ENCODE measurements at regions not wholly inside any gene's neighbourhood (a gene's known extent, or its start where the extent isn't known, plus 50 kb on each side); places are given as distances from the start of the nearest gene placed in this dataset.

DNA sequence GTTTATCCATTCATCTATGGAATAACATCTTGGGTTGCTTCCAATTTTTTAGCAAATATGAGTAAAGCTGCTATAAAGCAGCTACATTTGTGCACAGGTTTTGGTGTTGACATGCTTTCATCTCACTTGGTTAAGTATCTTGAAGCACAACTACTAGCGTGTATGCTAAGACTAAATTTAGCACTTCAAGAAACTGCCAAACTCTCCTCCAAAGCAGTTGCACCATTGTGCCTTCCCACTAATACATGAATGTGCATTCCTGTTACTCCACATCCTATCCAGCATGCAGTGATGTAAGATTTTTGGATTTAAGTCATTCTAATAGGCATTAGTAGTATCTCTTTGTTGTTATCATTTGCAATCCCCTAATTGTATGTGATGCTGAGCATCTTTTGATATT is 230.7 kb downstream of the KCNA4 start:
- no peak for FAIRE-seq
- DNase-seq (ENCODE audit: insufficient read length, low spot score), result no peak

DNA sequence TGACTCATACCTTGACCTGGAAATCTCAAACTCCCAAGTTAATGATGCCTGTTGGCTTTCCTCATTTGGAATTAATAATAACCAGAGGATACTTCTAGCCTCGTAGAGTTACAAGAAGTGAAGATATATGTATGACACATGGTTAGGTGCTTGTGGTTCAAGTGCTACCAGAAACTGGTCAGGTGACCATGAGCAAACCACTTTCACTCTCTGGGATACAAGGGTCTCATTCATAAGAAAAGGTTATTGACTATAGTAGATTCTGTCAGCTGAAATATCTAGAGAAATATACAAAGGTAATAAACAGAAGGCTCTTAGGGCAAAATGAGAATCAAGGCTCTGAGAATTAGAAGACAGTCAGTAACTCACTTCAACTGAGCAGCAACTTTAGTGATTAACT is 233.3 kb downstream of the KCNA4 start:
- no peak for DNase-seq (ENCODE audit: insufficient read length, low spot score)
- TF ChIP-seq CTCF (IDR thresholded peaks at IDR 0.05; ENCODE audit: insufficient read depth, missing control alignments), result no peak
- no peak for FAIRE-seq

More for the DNA sequence above, 230.7 kb downstream of the KCNA4 start:
- no peak for TF ChIP-seq CTCF (IDR thresholded peaks at IDR 0.05; ENCODE audit: insufficient read depth, missing control alignments)

DNA sequence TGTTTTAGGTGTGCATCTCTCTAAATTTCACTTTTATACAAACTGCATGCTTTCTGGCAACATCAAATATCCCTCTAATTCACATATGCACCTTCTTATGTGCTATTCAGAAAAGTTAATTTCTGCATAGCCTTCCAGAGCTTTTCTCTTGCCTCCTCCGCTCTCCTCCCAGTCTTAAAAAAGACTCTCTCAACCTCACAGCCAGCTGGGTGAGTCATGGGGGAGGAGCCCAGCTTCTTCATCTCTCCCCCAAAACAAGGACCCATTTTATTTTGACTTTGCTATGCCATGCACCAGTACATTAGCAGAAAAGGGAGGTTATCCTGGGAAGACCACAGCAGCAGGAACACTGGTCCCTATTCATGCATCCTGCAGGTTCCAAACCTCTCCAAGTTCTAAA is 234.4 kb downstream of the KCNA4 start:
- no peak for TF ChIP-seq CTCF (IDR thresholded peaks at IDR 0.05; ENCODE audit: insufficient read depth, missing control alignments)
- DNase-seq (ENCODE audit: insufficient read length, low spot score), result no peak
- no peak for FAIRE-seq

- DNase-seq (ENCODE audit: insufficient read length, low spot score) (no peak), FAIRE-seq (no peak)
- TF ChIP-seq CTCF (IDR thresholded peaks at IDR 0.05; ENCODE audit: insufficient read depth, missing control alignments), result no peak
Measured at GRCh38 chr11:29781268-29781667, 235.6 kb downstream of the KCNA4 start.

- FAIRE-seq (no peak), DNase-seq (ENCODE audit: insufficient read length, low spot score) (no peak)
- no peak for TF ChIP-seq CTCF (IDR thresholded peaks at IDR 0.05; ENCODE audit: insufficient read depth, missing control alignments)
Measured at GRCh38 chr11:29780756-29781155, 236.1 kb downstream of the KCNA4 start.

DNA sequence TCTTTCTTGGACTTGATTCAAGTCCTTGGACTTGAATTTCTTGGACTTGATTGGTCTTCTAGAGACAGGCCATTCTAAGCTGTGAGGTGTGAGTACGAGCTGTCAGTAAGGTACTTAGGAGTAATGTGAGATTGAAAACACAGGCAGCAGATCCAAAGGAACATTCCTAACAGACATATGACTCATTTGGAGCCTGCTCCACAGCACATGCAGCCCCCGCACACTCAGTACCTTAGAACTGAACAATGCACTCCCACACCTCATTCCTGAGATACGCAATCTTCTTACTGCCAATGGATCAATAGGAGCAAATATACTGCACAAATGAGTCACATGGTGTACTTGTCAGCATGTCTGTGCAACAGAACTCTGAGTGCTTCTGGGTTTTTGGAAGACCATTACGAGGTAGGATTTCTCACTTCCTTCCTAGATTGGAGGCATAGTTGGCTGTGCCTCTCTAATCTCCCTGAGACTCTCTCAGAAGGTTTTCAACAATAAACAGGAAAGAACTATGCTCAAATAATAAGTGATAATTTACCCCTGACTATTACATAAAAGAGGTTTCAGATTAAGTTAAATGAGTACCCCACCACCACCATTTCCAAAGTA is 243.1 kb downstream of the KCNA4 start:
- TF ChIP-seq CTCF (IDR thresholded peaks at IDR 0.05; ENCODE audit: insufficient read depth, missing control alignments), result no peak
- DNase-seq (ENCODE audit: insufficient read length, low spot score) (no peak), FAIRE-seq (no peak)

- no peak for FAIRE-seq
- no peak for TF ChIP-seq CTCF (IDR thresholded peaks at IDR 0.05; ENCODE audit: insufficient read depth, missing control alignments)
Measured at GRCh38 chr11:29756871-29757270, 260.0 kb downstream of the KCNA4 start.

More at GRCh38 chr11:29756871-29757270, 260.0 kb downstream of the KCNA4 start:
- no peak for DNase-seq (ENCODE audit: insufficient read length, low spot score)

Measured in D721Med (cell line).